NCI-H1048 (cell line): ENCODE measurements at regions not wholly inside any gene's neighbourhood (a gene's known extent, or its start where the extent isn't known, plus 50 kb on each side); places are given as distances from the start of the nearest gene placed in this dataset.
"Not testable (repeated sequence)": the region's sequence is repeated elsewhere in the genome, so short reads cannot be mapped to it uniquely, and the experiment has no call there.

Source experiments
- DNase-seq: peaks from one replicate; lab custom pipeline; 2025; lab: John Stamatoyannopoulos, UW

- not testable (repeated sequence) for DNase-seq
These were observed 86.7 kb upstream of the CDC42EP3 start for GRCh38 chr2:37758141-37758601.

- DNase-seq = not testable (repeated sequence)
These were observed 88.5 kb upstream of the CDC42EP3 start for GRCh38 chr2:37759989-37760388.

DNA sequence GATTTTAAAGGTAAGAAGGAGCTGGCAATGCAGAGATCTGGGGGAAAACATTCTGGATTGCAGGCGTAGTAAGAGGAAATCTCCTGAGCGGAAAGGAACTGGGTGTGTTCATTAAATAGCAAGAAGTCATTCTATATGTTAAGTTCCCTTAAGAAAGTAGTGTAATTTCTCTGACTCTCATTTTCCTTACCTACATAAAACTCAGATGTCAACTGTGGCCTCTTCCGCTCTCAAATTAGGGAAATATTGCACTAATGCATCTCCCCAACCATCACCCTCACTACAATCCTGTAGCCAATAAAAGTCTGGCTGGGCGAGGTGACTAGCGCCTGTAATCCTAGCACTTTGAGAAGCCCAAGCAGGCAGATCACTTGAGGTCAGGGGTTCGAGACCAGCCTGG is 89.0 kb upstream of the CDC42EP3 start:
- no peak for DNase-seq

DNA sequence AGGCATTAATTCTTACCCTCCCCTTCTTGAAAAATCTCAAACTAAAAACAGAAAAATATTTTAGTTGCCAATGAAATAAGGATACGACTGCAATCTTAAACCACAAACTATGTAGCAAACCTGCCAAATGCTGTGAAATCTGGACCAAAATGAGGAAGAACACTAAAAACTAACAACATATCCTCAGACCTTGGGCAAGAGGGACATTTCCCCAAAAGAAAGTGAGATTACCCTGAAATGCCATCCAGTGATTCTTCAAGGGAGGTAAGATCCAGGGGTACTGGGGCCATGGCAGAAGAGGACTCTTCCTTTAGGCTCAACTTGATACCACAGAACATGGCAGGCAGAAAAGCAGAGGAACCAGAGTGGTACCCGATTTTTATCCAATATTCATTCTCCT is 90.8 kb upstream of the CDC42EP3 start:
- not testable (repeated sequence) for DNase-seq

- no peak for DNase-seq
These were observed 93.3 kb upstream of the CDC42EP3 start for GRCh38 chr2:37764739-37765138.

- no peak for DNase-seq
These were observed 94.7 kb upstream of the CDC42EP3 start for GRCh38 chr2:37766106-37766505.

GRCh38 chr2:37767046-37767445 is 95.6 kb upstream of the CDC42EP3 start:
- DNase-seq = no peak

DNA sequence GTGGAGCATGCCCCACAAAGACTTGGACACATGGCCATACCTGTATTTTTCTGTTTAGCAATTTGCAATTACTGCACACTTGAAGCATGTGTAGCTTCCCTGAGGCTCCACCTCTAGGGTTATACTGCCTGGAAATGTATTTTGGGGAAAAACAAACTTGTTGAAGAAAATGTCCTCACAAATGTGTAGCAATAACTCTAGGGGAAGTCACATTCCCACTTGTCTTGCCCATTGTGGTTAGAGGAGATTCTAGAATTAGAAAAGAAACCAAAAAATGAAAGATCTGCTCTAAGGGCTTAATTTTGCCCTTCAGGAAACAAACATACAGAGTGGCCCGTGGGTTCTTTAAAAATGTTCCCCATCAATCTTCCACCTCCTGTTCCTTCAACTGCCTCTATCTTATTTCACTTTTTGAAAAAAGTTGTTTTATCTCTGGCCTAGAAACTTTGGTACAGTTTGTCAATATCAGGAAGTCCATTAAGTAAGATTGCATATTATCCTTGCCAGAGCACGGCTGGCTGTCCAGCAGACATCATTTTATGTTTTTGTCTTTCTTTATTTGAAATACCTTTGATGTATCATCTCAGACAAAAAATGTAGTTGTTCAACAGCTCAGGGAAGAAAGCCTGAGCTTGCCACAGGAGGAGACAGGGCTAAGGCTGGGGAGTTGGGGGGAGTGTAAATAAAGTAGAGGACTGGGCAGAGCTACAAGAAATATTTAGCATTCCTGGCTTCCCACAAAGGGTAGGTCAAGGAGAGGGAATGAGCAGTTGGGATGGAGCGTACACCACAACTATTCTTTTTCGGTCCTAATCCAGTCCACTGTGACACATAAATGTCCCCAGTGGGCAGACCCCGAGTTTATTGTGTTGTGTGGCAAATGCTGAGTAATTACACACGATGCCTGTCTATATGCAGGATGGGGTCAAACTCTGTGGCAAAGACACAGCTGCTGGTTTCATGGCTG is 96.8 kb upstream of the CDC42EP3 start:
- no peak for DNase-seq

GRCh38 chr2:37769551-37769950 is 98.1 kb upstream of the CDC42EP3 start:
- DNase-seq = no peak

DNA sequence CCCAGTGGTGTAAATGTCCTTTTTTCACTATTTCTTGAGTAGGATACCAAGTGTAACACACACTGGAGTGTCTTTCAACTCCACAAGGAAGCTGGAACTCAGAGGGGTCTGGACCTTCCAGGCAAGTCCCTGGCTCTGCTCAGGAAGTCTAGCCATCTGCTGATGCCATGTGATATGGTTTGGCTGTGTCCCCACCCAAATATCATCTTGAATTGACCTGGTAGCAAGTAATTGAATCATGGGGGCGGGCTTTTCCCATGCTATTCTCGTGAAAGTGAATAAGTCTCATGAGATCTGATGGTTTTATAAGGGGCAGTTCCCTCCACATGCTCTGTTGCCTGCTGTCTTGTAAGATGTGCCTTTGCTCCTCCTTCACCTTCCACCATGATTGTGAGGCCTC is 99.4 kb upstream of the CDC42EP3 start:
- DNase-seq = no peak

DNA sequence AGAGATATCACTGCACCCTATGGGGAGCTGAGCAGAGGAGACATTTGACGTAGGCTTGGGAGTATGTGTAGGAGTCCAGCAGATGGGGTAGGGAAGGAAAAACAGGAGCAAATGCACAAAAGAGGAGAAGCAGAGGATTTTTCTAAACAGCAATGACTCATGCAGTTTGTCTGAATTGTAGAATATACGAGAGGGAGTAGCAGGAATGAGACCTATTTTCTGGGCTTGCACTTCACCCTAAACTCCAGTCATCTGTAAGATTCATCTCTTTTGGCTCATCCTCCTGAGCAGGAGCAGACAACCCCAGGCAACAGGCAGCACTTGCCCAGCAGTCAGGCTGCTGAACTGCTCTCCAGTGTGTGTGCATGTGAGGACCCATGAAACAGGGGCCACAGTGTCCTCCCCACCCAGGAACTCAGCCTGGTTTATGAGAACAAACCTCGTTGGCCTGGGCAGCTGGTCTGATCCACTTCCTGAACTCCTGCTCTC is 100.2 kb upstream of the CDC42EP3 start:
- DNase-seq = no peak

- no peak for DNase-seq
These were observed 102.1 kb upstream of the CDC42EP3 start for GRCh38 chr2:37773371-37774130.

DNA sequence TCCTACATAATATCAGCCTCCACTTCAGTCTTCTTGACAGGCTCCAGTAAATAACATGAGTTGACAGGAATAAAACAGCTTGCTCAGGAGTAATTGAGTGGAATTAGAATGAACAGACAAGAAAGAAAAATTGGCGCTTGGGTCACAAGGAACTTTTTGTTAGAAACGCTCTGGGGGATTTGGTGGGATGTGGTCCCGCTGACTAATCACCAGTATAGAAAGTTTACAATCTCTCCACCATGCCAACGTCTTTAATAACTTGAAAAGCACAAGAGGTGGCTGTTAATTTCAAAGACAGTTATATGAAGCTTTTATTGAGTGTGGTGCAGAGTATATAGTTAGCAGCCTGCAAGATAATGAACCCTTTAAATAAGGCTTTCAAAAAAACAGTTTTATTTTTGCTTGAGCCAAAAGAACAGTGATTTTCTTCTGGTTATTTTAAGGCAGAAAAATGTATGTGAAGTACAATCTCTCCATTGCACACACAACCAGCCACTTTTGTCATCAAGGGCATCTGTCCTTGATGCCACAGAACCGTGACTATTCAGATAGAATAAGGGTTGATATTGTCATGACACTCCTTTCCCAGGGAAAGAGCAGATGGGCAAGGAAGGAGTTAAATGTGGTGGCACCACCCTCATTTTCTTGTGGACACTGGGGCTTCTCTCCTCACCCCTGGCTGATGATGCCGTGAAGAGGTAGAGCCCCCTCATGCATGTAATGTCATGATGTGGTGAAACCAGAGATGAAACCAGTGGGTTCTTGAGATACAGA is 102.9 kb upstream of the CDC42EP3 start:
- not testable (repeated sequence) for DNase-seq

- no peak for DNase-seq
These were observed 103.8 kb upstream of the CDC42EP3 start for GRCh38 chr2:37774976-37775907.

DNA sequence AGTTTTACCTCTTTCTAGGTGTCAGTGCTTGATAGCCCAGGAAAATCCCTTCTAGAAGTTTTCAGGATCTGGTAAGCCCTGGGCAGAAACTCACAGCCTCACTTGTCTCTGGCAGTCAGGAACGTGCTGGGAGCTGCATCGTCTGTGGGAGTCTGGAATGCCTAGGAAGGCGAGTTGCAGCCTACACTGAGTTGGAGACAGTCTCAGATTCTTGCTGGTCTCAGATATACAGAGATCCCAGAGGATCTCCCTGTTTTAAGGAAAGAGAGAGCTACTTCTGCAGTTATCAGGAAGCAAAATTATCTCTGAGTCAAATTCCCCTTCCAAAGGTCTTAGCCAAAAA is 104.4 kb upstream of the CDC42EP3 start:
- DNase-seq = no peak

GRCh38 chr2:37776487-37776886 is 105.0 kb upstream of the CDC42EP3 start:
- DNase-seq = no peak

- no peak for DNase-seq
These were observed 107.7 kb upstream of the CDC42EP3 start for GRCh38 chr2:37779139-37779538.

DNA sequence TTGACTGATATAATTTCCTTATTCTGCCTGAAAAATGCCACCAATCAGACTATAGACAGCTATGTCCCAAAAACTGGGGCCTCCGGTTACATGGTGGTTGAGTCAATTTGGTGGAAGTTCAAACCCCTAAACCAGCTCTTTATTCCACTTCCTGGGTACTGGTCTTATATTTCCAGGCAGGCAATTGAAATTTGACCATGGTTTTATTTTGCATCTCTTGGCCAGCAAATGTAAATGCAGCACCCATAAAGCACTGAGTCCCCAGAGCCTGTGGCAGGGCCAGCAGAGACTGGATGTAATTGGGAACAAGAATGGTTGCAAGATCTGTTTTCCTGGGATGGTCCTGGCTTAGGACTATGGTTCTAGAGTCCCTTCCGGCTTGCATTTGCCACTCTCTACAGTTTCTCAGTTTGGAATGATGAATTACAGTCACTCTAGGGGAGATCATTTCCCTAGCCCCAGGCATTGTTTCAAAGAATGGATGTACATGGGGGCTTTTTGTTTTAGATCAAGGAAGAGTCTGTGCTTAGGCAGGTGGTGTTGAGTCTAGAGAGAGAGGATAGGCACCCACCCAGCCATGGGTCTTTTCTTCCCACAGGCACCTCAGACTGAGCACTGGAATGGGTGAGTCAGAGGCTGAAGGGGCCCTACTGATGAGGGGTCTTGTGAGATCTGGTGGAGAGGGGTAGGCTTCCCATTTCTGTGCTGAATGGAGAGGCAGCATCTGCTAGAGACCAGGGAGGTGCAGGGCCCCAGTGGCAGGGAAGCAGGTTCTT is 108.4 kb upstream of the CDC42EP3 start:
- DNase-seq = no peak

DNA sequence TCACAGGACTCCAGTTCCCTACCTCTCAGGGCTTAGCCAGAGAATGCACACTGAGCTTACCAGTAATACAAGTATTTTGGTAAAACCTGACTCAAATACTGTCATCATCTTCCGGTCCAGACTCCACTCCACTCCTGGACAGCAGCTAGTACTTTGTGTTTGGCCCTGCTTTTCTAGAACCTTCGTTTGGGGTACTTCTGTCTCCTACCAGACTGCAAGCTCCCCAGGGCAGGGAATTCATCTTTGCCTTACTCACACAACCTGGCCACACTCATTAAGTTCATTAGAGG is 108.9 kb upstream of the CDC42EP3 start:
- no peak for DNase-seq

GRCh38 chr2:37781028-37781427 is 109.6 kb upstream of the CDC42EP3 start:
- DNase-seq = no peak
